Lower leg skin (tissue), 3 donors: ENCODE measurements at regions not wholly inside any gene's neighbourhood (a gene's known extent, or its start where the extent isn't known, plus 50 kb on each side); places are given as distances from the start of the nearest gene placed in this dataset.
"Not testable (repeated sequence)": the region's sequence is repeated elsewhere in the genome, so short reads cannot be mapped to it uniquely, and the experiment has no call there.

Experiments
- CTCF ChIP-seq, 3 donors: fragments of 450-650 bp; IDR thresholded peaks; one replicate each; pipeline ENCODE4 v1.5.1; 2016; ENCODE audit warnings: antibody characterized with exemption in 3 of 3, mild to moderate bottlenecking in 3 of 3, moderate library complexity in 2 of 3
- POLR2A ChIP-seq, 2 donors: fragments of 450-650 bp; IDR thresholded peaks; one replicate each; pipeline ENCODE4 v1.6.1; 2016 to 2017; ENCODE audit warnings: antibody characterized with exemption in 2 of 2, mild to moderate bottlenecking in 1 of 2, moderate library complexity in 1 of 2

GRCh38 chr5:6547926-6548519 lies 84.8 kb downstream of the NSUN2 start:
- TF ChIP-seq CTCF, POLR2A (IDR thresholded peaks at IDR 0.05): not testable (repeated sequence)
